K562 (cell line): ENCODE measurements at regions not wholly inside any gene's neighbourhood (a gene's known extent, or its start where the extent isn't known, plus 50 kb on each side); places are given as distances from the start of the nearest gene placed in this dataset.

Experiments used
- ATAC-seq: fragments of 200-7000 bp; cut with Tn5 transposase; 3 replicates; pipeline ENCODE4 v1.9.1; 2020; ENCODE audit warnings: moderate library complexity
- BruUV-seq: library from RNA; stranded (reverse); fragments of 400-500 nt; replicated peaks from 2 replicates; lab custom pipeline; 2021; lab: Mats Ljungman, UMichigan
- CTCF ChIA-PET: fragments of 300-600 bp; formaldehyde crosslinking; extraction: SDS; loops from one replicate; lab custom pipeline; 2021; ENCODE audit warnings: low intra/inter-chr PET ratio; lab: Yijun Ruan, JAX
- POLR2A ChIA-PET: fragments of 300-600, 350-650 bp; sonication (Branson Sonifier 250); formaldehyde crosslinking; extraction: SDS; loops from one replicate; lab custom pipeline; 2021; ENCODE audit warnings: antibody characterized with exemption, inconsistent platforms; lab: Yijun Ruan, JAX
- DNase-seq, 4 experiments: peaks; one replicate each; pipeline versions ENCODE4 v3.0.0 to v3.0.0-alpha.2; 2011 to 2018; ENCODE audit warnings: low spot score in 3 of 4, mixed read lengths in 3 of 4; ENCODE audit errors: extremely low read depth in 1 of 4
- FAIRE-seq: peaks from 2 replicates; lab custom pipeline; 2011; peaks lifted over from hg19 to GRCh38; lab: Jason Lieb, UNC
- H2AFZ ChIP-seq: 2 replicates; pipeline ENCODE4 v1.6.0; 2011; ENCODE audit warnings: low read depth, low read length, control low read depth, inconsistent platforms
- H3K27ac ChIP-seq: fragments of 200-600 bp; 3 replicates; pipeline ENCODE4 v1.8.0; 2011; ENCODE audit warnings: low read depth, mild to moderate bottlenecking, control low read depth, inconsistent platforms, low read length, moderate library complexity, mixed read lengths; ENCODE audit errors: extremely low read depth
- H3K27me3 ChIP-seq, 2 experiments: fragments of 300-600 bp in 1 of 2; 2 replicates in 1 of 2; 3 replicates in 1 of 2; pipeline versions ENCODE4 v1.6.0 to v1.8.0; 2011; ENCODE audit warnings: inconsistent platforms in 2 of 2, low read length in 2 of 2, mild to moderate bottlenecking in 1 of 2, mixed read lengths in 1 of 2, moderate library complexity in 1 of 2; ENCODE audit not compliant: control insufficient read depth in 2 of 2, insufficient read depth in 2 of 2
- H3K36me3 ChIP-seq: fragments of 300-600 bp; 3 replicates; pipeline ENCODE4 v1.8.0; 2011; ENCODE audit warnings: mild to moderate bottlenecking, low read length, inconsistent platforms; ENCODE audit not compliant: control insufficient read depth, insufficient read depth
- H3K4me1 ChIP-seq, 2 experiments: fragments of 200-600 bp in 1 of 2; replicated peaks in 1 of 2; 2 replicates in 1 of 2; 3 replicates in 1 of 2; pipeline versions ENCODE4 v1.5.1 to v1.8.0; 2011; ENCODE audit warnings: inconsistent platforms in 2 of 2, low read length in 2 of 2, mild to moderate bottlenecking in 1 of 2, mixed read lengths in 1 of 2, moderate library complexity in 1 of 2; ENCODE audit not compliant: control insufficient read depth in 2 of 2, insufficient read depth in 2 of 2
- H3K4me2 ChIP-seq: 2 replicates; pipeline ENCODE4 v1.6.1; 2011; ENCODE audit warnings: low read length, control low read depth, inconsistent platforms, mixed read lengths; ENCODE audit not compliant: insufficient read depth
- H3K4me3 ChIP-seq: fragments of 200-600 bp; sonication (generic), shearing (Covaris generic); 2 replicates; pipeline ENCODE4 v1.5.1; 2016; ENCODE audit warnings: control low read depth, inconsistent platforms
- H3K79me2 ChIP-seq: fragments of 200-600 bp; 3 replicates; pipeline ENCODE4 v1.8.0; 2011; ENCODE audit warnings: low read length, inconsistent platforms; ENCODE audit not compliant: control insufficient read depth, insufficient read depth
- H3K9ac ChIP-seq, 2 experiments: 2 replicates each; pipeline versions ENCODE4 v1.6.0 to v1.6.1; 2011; ENCODE audit warnings: low read depth in 2 of 2, low read length in 2 of 2, control low read depth in 1 of 2, inconsistent platforms in 1 of 2, mild to moderate bottlenecking in 1 of 2, mixed read lengths in 1 of 2; ENCODE audit not compliant: insufficient read depth in 1 of 2
- H3K9me1 ChIP-seq: one replicate; pipeline ENCODE4 v1.6.0; 2011; ENCODE audit warnings: inconsistent platforms, mild to moderate bottlenecking, low read length, moderate library complexity; ENCODE audit not compliant: control insufficient read depth, insufficient read depth
- H3K9me3 ChIP-seq: replicated peaks from 2 replicates; pipeline ENCODE4 v1.5.1; 2011; ENCODE audit warnings: low read depth, low read length, inconsistent platforms; ENCODE audit not compliant: control insufficient read depth, insufficient read depth
- H4K20me1 ChIP-seq: replicated peaks from 2 replicates; pipeline ENCODE4 v1.6.1; 2011; ENCODE audit warnings: low read length, inconsistent platforms, mixed read lengths; ENCODE audit not compliant: control insufficient read depth, insufficient read depth
- NFIC ChIP-seq: fragments of 450-650 bp; IDR thresholded peaks from 2 replicates; pipeline ENCODE4 v1.6.1; 2017; ENCODE audit warnings: mild to moderate bottlenecking, inconsistent platforms
- POLR2A ChIP-seq: fragments of 450-650 bp; conservative IDR thresholded peaks from 2 replicates; pipeline ENCODE4 v1.6.1; 2016
- RBBP5 ChIP-seq: fragments of 200-600 bp; sonication (generic); IDR thresholded peaks from 2 replicates; pipeline ENCODE4 v1.6.1; 2012; ENCODE audit warnings: borderline replicate concordance, mild to moderate bottlenecking, low read length, control low read depth, inconsistent platforms; ENCODE audit not compliant: insufficient read depth, poor library complexity, severe bottlenecking
- TAL1 ChIP-seq: fragments of 450-650 bp; IDR thresholded peaks from 2 replicates; pipeline ENCODE4 v1.6.1; 2016; ENCODE audit warnings: mild to moderate bottlenecking
- TBP ChIP-seq: optimal IDR thresholded peaks from 2 replicates; pipeline ENCODE3; 2011; ENCODE audit warnings: low read depth, low read length, improper control_type of control experiment
- WGBS: fragments of 100-300 bp; shearing (Covaris generic); methylation state at CpG from one replicate; pipeline ENCODE4 v1.1.6; 2016; ENCODE audit warnings: low coverage, mixed read lengths; ENCODE audit not compliant: insufficient coverage; ENCODE audit errors: missing lambda C conversion rate; 5-methylcytosine and 5-hydroxymethylcytosine counted together
- in situ Hi-C: fragments of 300-500 bp; cut with MboI; formaldehyde crosslinking; loops from 4 replicates; pipeline ENCODE4 v1.15.0; 2018; ENCODE audit warnings: inconsistent platforms, mixed read lengths
- intact Hi-C: fragments of 100-400 bp; cut with micrococcal nuclease; formaldehyde crosslinking; loops from 2 replicates; pipeline ENCODE4 v1.14.2; 2022
- TF ChIP-seq, protein P1 (sequence below): sonication (generic); formaldehyde crosslinking; IDR thresholded peaks from 2 replicates; pipeline ENCODE4 v1.8.1; 2023; ENCODE audit warnings: mild to moderate bottlenecking, missing genetic modification reagents, moderate library complexity
- TF ChIP-seq, protein P2 (sequence below): fragments of 450-650 bp; IDR thresholded peaks from 2 replicates; pipeline ENCODE4 v1.6.1; 2017; ENCODE audit warnings: antibody characterized with exemption

DNA sequence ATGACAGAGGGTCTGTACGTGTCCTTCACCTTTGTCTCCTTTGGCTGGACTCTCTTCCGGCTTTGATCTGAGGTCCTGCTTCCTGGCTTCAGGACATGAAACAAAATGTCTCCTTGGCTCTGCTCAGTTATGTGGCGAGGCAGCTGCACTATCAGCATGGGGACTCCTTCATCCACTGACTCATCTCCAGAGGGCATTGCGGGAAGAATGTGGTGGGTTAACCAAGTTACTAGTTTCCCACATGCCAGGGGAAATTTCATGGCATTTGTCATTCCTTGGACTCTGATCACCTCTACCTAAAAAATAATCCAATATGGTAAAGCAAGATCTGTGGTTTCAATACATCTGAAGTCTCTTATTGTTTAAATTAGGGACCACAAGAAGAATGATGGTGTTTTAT lies 259.7 kb downstream of the MED10 start:
- Histone ChIP-seq H3K4me1 (no peaks in the 10 kb centered on the region), H3K4me3 (no peak overlapping the region), H3K79me2 (no peaks in the 10 kb centered on the region), H3K9me3 (no peaks in the 10 kb centered on the region), H3K4me2 (no peak overlapping the region), H3K9ac (no peak overlapping the region), H4K20me1 (no peaks in the 10 kb centered on the region), H2AFZ (no peak overlapping the region), H3K27ac (no peak overlapping the region), H3K36me3 (no peaks in the 10 kb centered on the region), H3K9me1 (no peaks in the 10 kb centered on the region), H3K27me3 (no peaks in the 10 kb centered on the region)
- no peak for ATAC-seq
- intact Hi-C loops (no loop called here), in situ Hi-C loops (no loop called here)
- POLR2A ChIA-PET: no interaction called here
- no peak for DNase-seq
- CTCF ChIA-PET: no interaction called here
- BruUV-seq: no TSS peak
- 2% methylated on average over 4 of the region's 4 CpGs for WGBS
- FAIRE-seq: no peak
- no peak for TF ChIP-seq TBP
- TF ChIP-seq NFIC: no peak
- no peak for TF ChIP-seq POLR2A
- no peak for TF ChIP-seq TAL1
- TF ChIP-seq RBBP5: no peak
- TF ChIP-seq, protein P1, sequence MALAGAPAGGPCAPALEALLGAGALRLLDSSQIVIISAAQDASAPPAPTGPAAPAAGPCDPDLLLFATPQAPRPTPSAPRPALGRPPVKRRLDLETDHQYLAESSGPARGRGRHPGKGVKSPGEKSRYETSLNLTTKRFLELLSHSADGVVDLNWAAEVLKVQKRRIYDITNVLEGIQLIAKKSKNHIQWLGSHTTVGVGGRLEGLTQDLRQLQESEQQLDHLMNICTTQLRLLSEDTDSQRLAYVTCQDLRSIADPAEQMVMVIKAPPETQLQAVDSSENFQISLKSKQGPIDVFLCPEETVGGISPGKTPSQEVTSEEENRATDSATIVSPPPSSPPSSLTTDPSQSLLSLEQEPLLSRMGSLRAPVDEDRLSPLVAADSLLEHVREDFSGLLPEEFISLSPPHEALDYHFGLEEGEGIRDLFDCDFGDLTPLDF (CRISPR knock-in tag): no peak
- TF ChIP-seq, protein P2, sequence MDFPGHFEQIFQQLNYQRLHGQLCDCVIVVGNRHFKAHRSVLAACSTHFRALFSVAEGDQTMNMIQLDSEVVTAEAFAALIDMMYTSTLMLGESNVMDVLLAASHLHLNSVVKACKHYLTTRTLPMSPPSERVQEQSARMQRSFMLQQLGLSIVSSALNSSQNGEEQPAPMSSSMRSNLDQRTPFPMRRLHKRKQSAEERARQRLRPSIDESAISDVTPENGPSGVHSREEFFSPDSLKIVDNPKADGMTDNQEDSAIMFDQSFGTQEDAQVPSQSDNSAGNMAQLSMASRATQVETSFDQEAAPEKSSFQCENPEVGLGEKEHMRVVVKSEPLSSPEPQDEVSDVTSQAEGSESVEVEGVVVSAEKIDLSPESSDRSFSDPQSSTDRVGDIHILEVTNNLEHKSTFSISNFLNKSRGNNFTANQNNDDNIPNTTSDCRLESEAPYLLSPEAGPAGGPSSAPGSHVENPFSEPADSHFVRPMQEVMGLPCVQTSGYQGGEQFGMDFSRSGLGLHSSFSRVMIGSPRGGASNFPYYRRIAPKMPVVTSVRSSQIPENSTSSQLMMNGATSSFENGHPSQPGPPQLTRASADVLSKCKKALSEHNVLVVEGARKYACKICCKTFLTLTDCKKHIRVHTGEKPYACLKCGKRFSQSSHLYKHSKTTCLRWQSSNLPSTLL: no peak
